Colon (tissue), 2 donors: ENCODE measurements at regions not wholly inside any gene's neighbourhood (a gene's known extent, or its start where the extent isn't known, plus 50 kb on each side); places are given as distances from the start of the nearest gene placed in this dataset.
"Not testable (repeated sequence)": the region's sequence is repeated elsewhere in the genome, so short reads cannot be mapped to it uniquely, and the experiment has no call there.

ENCODE experiments used
- FAIRE-seq: peaks from 2 replicates; lab custom pipeline; 2012; peaks lifted over from hg19 to GRCh38; lab: Jason Lieb, UNC
- donor health status: control.
- donor health status: control.

DNA sequence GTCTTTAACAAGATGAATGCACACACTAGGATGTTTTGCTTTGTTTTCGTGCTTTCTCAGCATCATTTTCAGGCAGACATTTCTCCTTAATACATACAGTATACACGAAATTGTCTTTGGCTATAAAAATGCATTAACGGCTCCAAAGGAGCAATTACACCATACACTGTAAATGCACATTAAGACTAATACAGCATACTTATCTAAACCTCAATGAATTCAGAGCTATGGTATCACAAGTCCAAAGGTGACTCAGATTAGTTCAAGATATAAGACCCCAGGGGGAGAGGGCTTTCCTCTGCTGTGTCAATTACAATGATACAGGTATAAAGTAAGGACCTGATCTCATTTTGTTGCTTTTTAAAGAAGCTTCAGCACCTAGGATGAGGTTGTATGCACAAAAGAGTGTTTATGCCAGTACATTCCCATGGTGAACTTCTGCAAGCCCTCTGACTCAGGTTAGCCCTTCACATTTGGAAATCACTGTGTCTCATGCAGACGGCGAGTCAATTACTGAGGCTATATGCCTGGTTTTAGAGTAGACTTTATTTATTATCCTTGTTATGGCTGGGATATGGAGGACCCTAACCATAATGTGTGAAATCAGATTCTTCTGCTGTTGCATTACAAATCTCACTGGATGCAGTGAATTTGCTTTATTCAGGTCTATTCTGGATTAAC lies 233.3 kb downstream of the ZNF608 start:
- FAIRE-seq, result no peak

DNA sequence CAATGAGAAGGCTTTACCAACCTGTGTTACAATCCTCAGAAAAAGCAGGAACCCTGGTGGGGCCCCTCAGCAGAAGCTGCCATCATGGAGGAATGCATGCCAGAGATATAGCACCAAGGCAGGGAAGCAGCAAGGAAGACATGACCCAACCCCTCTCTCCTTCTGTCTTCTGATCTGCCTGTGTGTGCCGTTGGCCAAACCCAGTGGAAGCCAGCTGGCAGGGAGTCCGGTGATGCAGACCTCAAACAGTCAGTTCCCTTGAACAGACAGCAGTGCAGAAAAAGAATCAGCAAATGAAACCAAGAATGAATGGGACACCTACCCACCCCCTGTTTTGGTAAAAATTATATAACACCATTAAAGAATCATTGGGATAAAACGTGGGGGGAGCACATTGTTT lies 234.2 kb downstream of the ZNF608 start:
- no peak for FAIRE-seq

DNA sequence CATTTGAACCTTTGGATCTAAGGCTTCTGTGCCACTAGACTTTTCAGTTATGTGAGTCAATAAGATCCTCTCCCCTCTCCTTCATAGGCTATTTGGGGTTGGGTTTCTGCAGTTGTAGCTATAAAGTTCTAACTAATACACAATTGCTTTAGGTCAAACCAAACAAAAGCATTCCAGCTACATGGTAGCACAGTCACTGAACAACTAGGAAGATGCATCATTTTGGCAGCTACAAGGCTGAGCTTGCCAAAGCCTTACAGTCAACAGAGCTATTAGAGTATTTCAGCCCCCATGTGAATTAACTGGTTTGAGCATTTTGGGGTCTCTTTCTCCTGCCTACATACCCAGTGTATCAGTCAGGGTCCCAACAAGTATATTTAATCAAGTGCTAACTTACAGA lies 234.6 kb downstream of the ZNF608 start:
- no peak for FAIRE-seq

DNA sequence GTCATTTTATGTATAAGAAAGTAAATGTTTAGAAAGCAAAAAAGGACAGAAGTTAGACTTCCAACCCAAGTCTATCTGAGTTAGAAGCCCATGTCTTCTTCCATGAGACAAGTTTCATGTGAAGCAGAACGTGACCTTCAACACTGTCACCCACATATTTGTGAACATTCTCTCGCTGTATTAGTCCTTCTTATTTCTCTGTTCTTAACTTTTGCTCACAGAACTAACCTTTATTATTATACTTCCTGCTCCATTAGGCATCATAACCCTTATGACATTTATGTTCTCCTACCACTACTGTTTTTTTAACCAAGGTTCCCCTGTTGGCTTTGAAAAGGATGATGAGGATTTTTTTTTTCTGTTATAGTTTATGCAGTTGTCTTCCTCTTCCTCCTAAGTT lies 238.8 kb downstream of the ZNF608 start:
- FAIRE-seq, result no peak

DNA sequence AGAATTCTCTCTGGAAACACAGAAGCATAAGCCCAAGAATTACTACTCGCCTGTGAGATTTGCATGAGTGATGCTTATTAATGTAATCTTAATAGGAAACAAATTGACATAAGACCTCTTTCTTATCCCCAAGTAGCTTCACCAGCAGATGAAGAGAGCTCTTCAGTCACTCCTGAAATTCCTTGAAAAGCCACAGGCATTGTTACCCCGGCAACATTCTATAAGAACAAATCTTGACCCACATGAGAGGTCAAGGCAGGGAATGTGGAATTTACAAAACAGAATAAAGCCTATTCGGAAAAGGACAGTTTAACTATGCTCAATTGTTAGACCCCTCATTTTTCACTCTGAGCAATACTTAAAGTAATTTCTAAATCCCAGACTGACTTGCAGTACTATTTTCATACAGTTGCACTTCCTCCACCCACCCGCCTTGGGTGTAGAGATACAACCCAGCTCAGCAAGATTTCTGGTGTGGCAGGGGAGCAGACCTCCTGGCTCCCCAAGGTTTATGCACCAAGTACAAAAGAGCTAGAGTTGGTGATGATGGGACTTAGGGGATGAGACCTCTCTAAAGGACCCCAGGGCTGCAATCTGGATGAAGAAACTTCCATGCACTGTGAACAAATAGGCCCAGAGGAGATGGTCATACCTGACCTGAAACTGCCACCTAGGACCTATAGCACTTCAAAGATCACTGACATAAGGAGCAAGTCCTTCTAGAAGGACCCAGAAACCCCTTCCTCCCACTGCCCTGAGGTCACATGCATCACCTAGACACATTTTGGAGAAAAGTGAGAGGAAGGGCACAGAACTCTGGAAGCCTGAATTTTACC lies 242.1 kb downstream of the ZNF608 start:
- FAIRE-seq, result no peak

DNA sequence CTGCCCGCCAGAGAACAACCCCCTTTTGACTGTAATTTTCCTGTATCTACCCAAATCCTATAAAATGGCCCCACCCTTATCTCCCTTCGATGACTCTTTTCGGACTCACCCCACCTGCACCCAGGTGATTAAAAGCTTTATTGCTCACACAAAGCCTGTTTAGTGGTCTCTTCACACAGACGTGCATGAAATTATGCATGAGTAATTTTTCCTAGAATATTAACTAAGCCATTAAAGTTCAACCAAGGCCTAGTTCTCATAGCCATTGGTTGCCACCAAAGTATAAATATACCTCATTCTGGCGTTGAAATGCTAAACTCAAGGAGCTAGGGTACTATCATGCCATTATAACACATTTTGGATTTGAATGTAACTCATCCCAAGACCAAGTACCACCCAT lies 243.9 kb downstream of the ZNF608 start:
- no peak for FAIRE-seq

DNA sequence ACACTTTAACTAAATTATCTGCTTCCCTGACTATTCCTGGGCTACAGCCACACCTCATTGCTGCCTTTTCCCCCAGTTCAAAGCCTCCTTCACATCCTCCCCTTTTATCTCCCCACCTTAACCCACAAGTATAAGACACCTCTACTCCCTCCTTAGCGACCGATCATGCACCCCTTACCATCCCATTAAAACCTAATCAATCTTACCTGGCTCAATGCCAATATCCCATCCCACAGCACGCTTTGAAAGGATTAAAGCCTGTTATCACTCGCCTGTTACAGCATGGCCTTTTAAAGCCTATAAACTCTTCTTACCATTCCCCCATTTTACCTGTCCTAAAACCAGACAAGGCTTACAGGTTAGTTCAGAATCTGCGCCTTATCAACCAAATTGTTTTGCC lies 246.6 kb downstream of the ZNF608 start:
- FAIRE-seq, result not testable (repeated sequence)

DNA sequence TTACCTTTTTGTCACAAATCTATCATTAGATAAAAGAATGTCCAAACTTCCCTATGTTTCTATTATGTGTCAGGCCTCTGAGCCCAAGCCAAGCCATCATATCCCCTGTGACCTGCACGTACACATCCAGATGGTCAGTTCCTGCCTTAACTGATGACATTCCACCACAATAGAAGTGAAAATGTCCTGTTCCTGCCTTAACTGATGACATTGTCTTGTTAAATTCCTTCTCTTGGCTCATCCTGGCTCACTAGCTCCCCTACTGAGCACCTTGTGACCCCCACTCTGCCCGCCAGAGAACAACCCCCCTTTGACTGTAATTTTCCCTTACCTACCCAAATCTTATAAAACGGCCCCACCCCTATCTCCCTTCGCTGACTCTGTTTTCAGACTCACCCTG lies 249.5 kb downstream of the ZNF608 start:
- not testable (repeated sequence) for FAIRE-seq

DNA sequence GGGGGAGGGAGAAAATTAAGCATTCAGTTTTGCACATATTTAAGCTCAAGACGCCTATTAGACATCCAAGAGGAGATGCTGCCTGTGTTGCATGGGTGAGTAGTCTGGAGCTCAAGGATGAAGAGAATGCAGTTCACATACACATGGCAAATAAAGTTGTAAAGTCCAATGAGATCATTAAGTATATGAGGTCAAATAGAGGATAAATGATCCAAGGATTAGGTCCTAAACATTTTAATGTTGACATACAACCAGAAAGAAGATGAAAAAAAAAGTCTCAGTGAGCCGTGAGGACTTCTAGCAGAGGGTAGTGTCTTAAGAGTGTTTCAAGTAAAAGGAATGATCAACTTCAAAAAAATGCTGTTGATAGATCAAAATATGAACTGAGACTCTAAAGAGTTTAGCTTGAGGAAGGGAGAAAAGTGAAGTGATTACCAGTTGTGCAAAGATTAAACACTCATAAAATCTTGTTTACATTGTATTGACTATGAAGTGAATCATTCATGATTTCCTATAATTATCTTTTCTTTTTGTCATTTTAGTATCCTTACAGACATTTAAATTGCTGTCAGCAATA lies 251.8 kb downstream of the ZNF608 start:
- no peak for FAIRE-seq

DNA sequence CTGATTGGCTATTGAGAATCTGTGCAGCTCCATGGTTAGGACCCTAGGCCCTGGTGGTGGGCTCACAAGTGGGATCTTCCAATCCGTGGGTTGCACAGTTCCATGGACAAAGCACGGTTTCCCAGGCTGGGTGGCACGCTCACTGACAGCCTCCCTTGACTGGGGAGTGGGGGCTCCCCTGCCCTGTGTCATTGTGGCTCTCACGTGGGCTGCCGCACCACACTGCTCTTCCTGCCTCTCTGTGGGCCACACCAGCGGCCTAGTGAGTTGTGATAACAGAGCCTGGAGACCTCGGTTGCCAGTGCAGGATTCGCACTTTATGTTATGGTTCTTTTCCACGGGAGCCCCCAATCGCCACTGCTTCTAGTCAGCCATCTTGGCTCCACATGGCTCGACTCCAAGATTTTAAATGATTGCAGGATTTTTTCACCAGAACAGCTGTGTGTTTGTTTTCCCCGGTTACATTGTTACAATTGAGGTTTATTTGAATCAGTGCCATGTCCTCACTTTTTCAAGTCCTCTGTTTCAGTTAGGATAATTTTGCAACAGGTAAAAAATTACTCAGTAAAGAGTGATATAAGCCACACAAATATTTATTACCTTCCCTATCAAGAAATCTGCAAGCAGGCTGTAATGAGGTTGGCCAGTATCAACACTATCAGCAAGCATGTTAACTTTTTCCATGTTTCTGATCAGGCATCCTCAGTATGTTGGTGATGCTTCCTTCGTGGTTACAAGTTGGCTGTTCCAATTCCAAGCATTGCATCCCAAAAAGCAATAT lies 253.8 kb downstream of the ZNF608 start:
- FAIRE-seq, result no peak

DNA sequence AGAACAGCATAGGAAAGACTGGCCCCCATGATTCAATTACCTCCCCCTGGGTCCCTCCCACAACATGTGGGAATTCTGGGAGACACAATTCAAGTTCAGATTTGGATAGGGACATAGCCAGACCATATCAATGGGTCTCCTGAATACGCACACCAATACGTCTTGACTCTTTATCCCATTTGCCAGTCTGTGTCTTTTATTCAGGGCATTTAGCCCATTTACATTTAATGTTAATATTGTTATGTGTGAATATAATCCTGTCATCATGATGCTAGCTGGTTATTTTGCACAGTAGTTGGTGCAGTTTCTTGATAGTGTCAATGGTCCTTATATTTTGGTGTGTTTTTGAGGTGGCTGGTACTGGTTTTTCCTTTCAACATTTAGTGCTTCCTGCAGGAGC lies 256.1 kb downstream of the ZNF608 start:
- FAIRE-seq, result not testable (repeated sequence)

DNA sequence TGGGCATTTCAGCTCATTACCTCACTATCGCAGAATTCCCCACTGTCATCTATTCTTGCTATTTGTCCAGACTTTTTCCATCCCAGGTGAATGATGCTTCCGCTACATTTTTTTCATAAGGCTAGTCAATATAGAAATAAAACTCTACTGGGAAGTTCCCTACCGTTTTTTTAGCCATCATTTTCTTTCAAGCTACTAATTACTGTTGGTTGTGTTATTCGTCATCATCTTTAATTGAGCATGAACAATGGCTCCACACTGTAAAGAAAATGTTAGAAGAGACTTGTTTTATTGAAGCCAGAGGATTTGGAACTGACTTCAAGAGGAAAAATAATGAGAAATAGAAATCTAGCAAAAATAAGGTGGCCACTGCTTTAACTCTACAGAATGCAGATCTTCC lies 265.0 kb downstream of the ZNF608 start:
- no peak for FAIRE-seq

DNA sequence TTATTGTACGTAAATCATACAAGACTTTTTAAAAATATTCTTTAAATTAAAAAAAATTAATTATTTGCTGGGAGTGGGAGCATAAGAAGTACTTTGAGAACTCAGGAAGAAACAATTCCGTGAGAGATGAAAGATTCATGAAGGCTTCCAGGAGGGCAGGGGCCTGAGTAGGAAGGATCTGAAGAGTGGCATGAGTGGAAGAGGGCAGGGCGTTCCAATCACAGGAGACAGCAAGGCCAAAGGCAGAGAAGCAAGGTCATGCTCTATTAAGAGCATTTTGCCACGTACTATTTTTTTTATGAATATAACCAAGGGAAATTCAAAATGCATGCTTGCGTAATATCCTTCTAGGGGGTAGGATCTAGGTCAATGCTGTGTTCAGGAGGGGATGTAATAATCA lies 265.5 kb downstream of the ZNF608 start:
- FAIRE-seq, result no peak

DNA sequence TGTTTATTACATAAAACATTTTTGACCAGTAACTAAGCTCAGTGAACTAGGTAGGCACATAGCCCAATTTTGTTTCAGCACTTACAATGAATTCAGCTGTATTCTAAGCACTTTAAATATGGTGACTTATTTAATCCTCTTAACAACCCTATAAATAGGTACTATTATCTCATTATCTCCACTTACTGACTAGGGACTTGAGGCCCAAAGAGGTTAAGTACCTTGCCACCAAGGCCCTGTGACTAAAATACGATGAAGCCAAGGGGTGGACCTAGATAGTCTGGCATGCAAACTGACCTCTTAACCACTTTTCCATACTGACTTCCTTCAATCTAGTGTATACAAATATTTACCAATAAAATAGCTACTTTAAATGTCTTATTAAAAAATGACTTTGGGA lies 266.4 kb downstream of the ZNF608 start:
- FAIRE-seq, result no peak

DNA sequence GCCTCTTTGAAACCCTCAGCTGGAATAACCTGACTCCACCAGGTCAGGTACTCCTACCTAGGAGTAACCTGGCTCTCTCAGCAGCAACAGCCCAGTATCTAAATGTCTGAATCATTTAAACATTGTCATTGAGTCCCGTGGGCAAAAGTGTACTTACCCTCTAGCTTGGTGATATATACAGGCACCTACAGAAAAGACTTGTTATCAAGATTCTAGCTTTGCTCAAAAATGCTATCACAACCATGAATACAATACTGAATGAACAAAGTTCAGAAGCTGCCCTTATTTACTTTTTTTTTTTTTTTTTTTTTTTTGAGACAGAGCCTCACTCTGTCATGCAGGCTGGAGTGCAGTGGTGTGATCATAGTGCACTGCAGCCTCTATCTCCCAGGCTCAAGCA lies 268.2 kb downstream of the ZNF608 start:
- no peak for FAIRE-seq

DNA sequence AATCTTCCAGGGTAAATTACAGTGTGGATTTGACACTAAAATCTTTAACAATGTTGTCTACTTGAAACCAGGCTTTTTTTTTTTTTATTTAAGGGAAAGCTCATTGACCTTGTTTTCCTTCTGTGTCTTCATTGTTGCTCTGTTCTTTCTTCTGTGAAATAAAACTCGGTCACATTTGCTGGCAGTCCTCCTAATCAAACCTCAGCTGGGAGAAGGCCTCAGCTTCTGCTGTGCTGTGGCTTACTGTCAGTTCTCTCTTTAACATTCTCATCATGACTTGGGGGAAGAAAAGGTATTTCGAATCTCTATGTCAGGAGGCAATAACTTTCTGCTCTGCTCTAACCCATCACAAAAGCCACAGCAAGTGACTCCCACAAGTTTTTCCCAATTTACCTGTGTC lies 268.9 kb downstream of the ZNF608 start:
- FAIRE-seq, result no peak

DNA sequence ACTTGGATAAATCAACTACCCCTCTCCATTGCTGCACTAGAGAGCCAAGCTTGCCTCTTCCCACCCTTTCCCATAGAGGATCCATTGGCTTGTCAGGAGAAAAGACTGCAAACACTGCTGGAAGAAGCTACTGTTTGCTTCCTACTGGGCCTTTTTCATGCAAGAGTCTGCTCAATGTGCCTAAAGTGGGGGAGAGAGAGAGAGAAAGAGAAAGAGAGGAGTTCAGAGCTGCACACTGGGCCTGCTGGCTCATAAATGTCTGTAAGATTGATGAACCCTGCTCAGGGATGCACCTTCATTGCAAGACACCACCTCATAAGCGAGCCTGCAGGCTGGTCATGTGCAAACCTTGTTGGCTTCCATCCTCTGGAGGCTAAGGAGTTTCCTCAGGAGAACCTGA lies 269.4 kb downstream of the ZNF608 start:
- FAIRE-seq, result no peak

DNA sequence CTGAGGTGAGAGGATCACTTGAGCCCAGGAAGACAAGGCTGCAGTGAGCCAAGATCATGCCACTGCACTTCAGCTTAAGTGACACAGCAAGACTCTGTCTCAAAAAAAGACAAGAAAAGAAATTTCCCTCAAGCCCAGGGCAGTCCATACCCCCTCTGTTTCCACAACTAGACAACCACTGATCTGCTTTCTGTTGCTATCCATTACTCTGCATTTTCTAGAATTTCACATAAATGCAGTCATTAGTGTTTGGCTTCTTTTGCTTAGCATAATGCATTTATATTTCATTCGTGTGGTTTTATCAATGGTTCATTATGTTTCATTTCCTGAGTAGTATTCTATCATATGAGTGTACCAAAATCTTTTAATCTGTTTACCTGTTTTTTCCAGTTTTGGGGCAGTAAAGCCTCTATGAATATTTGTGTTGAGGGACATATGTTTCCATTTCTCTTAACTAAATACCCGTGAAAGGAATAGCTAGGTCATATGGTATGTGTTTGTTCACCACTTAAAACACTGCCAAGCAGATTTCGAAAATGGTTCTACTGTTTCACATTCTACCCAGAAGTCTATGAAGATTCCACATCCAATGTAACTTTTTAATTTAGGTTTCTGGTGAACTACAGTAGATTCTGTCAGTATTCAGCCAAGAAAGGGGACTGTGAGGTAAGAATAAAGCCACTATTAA lies 271.8 kb downstream of the ZNF608 start:
- FAIRE-seq, result no peak

DNA sequence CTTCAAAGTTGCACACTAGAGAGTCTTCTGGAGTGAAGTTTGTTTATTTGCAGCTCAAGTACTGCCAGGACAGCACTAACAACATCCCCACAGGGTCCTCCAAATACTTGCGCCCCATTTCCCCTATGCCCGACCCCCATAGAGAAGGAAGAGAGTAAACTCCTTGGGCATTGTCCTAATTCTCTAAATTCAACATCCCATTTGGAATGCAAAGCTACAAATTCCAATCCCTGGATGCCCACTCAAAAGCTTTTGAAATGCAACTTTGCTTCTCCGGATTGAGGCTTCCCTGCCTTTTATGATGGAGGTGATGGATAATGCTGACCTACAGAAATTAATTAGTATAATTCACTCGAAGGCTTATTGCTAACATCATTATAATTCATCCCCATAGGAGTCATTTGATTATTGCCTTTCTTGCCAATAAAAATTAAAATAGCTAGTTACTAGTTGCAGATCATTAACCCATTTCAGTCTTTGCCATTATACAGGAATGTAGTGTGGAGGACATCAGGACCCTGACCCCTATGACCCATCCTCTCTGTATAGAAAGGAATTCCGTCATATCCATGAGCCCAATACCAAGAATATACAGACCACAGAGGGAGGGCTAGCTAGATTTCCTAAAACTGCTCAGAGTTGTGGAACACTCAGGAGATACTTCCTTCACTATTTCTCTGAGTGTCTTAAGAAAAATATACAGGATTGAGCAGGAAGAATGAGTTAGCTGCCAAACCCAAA lies 277.6 kb downstream of the ZNF608 start:
- no peak for FAIRE-seq

DNA sequence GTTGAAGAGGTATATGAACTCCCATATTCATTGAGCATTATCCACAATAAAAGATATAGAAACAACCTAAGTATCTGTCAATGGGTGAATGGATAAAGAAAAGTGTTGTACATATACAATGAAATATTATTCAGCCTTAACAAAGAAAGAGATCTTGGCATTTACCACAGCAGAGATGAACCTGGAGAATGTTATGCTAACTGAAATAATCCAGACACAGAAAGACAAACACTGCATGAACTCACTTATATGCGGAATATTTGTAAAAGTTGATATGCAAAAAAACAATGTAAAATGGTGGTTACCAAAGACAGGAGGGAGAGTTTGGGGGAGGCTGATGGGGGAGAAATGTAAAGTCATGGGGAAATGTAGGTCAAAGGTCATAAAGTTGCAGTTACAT lies 278.7 kb downstream of the ZNF608 start:
- FAIRE-seq, result no peak

DNA sequence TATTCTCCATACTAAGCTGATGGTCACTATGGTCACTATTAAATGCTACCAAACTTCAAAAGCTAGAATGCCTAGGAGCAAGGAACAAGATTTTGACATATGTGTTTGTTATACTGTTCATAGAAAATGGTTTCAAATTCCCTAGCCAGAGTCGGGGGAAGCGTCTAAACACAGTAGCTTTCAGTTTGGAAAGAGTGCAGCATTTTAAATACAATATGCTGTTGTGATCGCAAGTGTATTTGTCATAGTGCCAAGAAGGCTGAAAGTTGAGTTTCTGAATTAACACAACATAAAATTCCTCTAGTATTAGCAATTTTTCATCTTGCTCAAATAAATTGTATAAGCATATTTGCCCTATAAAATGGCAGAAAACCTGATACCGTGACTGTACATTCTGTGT lies 280.4 kb downstream of the ZNF608 start:
- no peak for FAIRE-seq
